ENCODE measurements at regions not wholly inside any gene's neighbourhood (a gene's known extent, or its start where the extent isn't known, plus 50 kb on each side); places are given as distances from the start of the nearest gene placed in this dataset.
A peak's percentile ranks its signal among the peaks of the same experiment; 100 is the strongest.

GRCh38 chr11:97717922-97718321, 1302.8 kb upstream of the CNTN5 start:
- H3K4me3 ChIP-seq (ENCODE audit: low read depth, low read length), result no peak overlapping the region
- no peak for TF ChIP-seq CTCF (conservative IDR thresholded peaks at IDR 0.05; ENCODE audit: low read depth, low read length)
- DNase-seq (ENCODE audit: low read depth), result no peak

DNA sequence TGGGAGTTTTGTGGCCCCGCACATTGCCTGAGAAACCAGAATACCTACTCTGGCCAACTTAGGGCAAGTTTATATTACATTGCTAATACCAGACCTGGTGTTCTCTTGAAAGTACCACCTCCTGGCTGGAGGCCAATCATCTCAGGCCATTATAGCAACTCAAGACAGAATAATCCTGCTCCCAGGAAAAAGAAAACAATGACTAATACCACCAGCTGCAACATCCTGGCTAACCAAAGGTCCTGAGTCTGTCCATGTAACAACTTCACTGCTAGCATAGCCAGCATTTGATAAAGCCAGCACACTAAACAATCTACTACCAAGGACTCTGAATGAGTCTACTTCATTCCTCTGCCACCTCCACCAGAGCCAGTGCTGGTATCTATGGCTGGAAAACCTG, 1298.7 kb upstream of the CNTN5 start:
- H3K4me3 ChIP-seq (ENCODE audit: low read depth, low read length), result no peak overlapping the region
- DNase-seq (ENCODE audit: low read depth), result peak; percentile 97
- no peak for TF ChIP-seq CTCF (conservative IDR thresholded peaks at IDR 0.05; ENCODE audit: low read depth, low read length)

GRCh38 chr11:97722721-97723120, 1298.0 kb upstream of the CNTN5 start:
- TF ChIP-seq CTCF (conservative IDR thresholded peaks at IDR 0.05; ENCODE audit: low read depth, low read length), result no peak
- peak; percentile 34 for DNase-seq (ENCODE audit: low read depth)
- H3K4me3 ChIP-seq (ENCODE audit: low read depth, low read length), result no peak overlapping the region

GRCh38 chr11:97729546-97730272, 1291.0 kb upstream of the CNTN5 start:
- DNase-seq (ENCODE audit: low read depth), result no peak
- no peak for TF ChIP-seq CTCF (conservative IDR thresholded peaks at IDR 0.05; ENCODE audit: low read depth, low read length)
- H3K4me3 ChIP-seq (ENCODE audit: low read depth, low read length), result no peak overlapping the region

- TF ChIP-seq CTCF (conservative IDR thresholded peaks at IDR 0.05; ENCODE audit: low read depth, low read length), result no peak
- DNase-seq (ENCODE audit: low read depth), result no peak
- H3K4me3 ChIP-seq (ENCODE audit: low read depth, low read length), result no peak overlapping the region
Observed at GRCh38 chr11:97732011-97732632, 1288.6 kb upstream of the CNTN5 start.

DNA sequence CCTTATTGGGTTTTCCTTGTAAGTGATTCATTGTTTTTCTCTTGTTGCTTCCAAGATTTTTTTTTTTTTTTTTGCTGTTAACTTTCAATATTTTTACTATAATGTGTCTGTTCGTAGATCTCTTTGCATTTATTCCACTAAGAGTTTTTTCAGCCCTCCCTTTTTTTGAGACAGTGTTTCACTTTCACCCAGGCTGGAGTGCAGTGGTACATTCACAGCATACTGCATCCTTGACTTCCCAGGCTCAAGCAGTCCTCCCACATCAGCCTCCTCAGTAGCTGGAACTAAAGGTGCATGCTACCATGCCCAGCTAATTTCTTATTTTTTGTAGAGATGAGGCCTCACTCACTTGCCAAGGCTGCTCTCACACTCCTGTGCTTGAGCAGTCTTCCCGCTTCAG, 1282.0 kb upstream of the CNTN5 start:
- no peak for TF ChIP-seq CTCF (conservative IDR thresholded peaks at IDR 0.05; ENCODE audit: low read depth, low read length)
- DNase-seq (ENCODE audit: low read depth), result peak; percentile 62
- no peak overlapping the region for H3K4me3 ChIP-seq (ENCODE audit: low read depth, low read length)
